ENCODE measurements at regions not wholly inside any gene's neighbourhood (a gene's known extent, or its start where the extent isn't known, plus 50 kb on each side); places are given as distances from the start of the nearest gene placed in this dataset.

GRCh38 chr2:150045601-150046000, 441.9 kb downstream of the RND3 start:
- TF ChIP-seq, protein P1, sequence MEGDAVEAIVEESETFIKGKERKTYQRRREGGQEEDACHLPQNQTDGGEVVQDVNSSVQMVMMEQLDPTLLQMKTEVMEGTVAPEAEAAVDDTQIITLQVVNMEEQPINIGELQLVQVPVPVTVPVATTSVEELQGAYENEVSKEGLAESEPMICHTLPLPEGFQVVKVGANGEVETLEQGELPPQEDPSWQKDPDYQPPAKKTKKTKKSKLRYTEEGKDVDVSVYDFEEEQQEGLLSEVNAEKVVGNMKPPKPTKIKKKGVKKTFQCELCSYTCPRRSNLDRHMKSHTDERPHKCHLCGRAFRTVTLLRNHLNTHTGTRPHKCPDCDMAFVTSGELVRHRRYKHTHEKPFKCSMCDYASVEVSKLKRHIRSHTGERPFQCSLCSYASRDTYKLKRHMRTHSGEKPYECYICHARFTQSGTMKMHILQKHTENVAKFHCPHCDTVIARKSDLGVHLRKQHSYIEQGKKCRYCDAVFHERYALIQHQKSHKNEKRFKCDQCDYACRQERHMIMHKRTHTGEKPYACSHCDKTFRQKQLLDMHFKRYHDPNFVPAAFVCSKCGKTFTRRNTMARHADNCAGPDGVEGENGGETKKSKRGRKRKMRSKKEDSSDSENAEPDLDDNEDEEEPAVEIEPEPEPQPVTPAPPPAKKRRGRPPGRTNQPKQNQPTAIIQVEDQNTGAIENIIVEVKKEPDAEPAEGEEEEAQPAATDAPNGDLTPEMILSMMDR (IDR thresholded peaks at IDR 0.05), result no peak
- TF ChIP-seq ZFX (IDR thresholded peaks at IDR 0.05; ENCODE audit: borderline replicate concordance), result no peak
